ENCODE measurements at regions not wholly inside any gene's neighbourhood (a gene's known extent, or its start where the extent isn't known, plus 50 kb on each side); places are given as distances from the start of the nearest gene placed in this dataset.

GRCh38 chr13:40175639-40176038 lies 490.8 kb downstream of the FOXO1 start:
- TF ChIP-seq YY1 (IDR thresholded peaks at IDR 0.05; ENCODE audit: insufficient read depth, insufficient read length) (no peak), ZNF274 (IDR thresholded peaks at IDR 0.05; ENCODE audit: low read depth, low read length) (no peak)
